Lower lobe of right lung (tissue), 2 donors: ENCODE measurements at regions not wholly inside any gene's neighbourhood (a gene's known extent, or its start where the extent isn't known, plus 50 kb on each side); places are given as distances from the start of the nearest gene placed in this dataset.
"Not testable (repeated sequence)": the region's sequence is repeated elsewhere in the genome, so short reads cannot be mapped to it uniquely, and the experiment has no call there.

ENCODE experiments used
- ATAC-seq, 2 donors: fragments of 200-7000 bp; cut with Tn5 transposase; one replicate each; pipeline ENCODE4 v1.9.1; 2020 to 2022; ENCODE audit warnings: mild to moderate bottlenecking in 2 of 2, moderate library complexity in 2 of 2
- DNase-seq: peaks from one replicate; pipeline ENCODE4 v3.0.0-alpha.2; 2020
- H3K27ac ChIP-seq: fragments of 200-600 bp; one replicate; pipeline ENCODE4 v1.8.0; 2022
- H3K27me3 ChIP-seq: fragments of 200-600 bp; one replicate; pipeline ENCODE4 v1.8.0; 2022; ENCODE audit warnings: low read depth
- H3K36me3 ChIP-seq: fragments of 200-600 bp; one replicate; pipeline ENCODE4 v1.8.0; 2022; ENCODE audit warnings: mild to moderate bottlenecking
- H3K4me1 ChIP-seq: fragments of 200-600 bp; one replicate; pipeline ENCODE4 v1.8.0; 2022
- H3K4me3 ChIP-seq: fragments of 200-600 bp; one replicate; pipeline ENCODE4 v1.8.0; 2022; ENCODE audit warnings: mild to moderate bottlenecking
- H3K9me3 ChIP-seq: fragments of 200-600 bp; one replicate; pipeline ENCODE4 v1.8.0; 2022
- intact Hi-C: fragments of 100-400 bp; cut with DNase I; formaldehyde crosslinking; loops from one replicate; pipeline ENCODE4 v1.11.0; 2022
- TF ChIP-seq, protein P1 (sequence below): fragments of 200-600 bp; IDR thresholded peaks from one replicate; pipeline ENCODE4 v1.8.0; 2022; ENCODE audit warnings: antibody characterized with exemption, mild to moderate bottlenecking
- donor health status: DM: no; HTN: yes; CAD: no; lungs with severe emphysema.

- no peaks in the 10 kb centered on the region for H3K4me1 ChIP-seq
- H3K27ac ChIP-seq: no peak overlapping the region
- no peaks in the 10 kb centered on the region for H3K9me3 ChIP-seq
- H3K4me3 ChIP-seq: no peak overlapping the region
- TF ChIP-seq, protein P1, sequence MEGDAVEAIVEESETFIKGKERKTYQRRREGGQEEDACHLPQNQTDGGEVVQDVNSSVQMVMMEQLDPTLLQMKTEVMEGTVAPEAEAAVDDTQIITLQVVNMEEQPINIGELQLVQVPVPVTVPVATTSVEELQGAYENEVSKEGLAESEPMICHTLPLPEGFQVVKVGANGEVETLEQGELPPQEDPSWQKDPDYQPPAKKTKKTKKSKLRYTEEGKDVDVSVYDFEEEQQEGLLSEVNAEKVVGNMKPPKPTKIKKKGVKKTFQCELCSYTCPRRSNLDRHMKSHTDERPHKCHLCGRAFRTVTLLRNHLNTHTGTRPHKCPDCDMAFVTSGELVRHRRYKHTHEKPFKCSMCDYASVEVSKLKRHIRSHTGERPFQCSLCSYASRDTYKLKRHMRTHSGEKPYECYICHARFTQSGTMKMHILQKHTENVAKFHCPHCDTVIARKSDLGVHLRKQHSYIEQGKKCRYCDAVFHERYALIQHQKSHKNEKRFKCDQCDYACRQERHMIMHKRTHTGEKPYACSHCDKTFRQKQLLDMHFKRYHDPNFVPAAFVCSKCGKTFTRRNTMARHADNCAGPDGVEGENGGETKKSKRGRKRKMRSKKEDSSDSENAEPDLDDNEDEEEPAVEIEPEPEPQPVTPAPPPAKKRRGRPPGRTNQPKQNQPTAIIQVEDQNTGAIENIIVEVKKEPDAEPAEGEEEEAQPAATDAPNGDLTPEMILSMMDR: no peak
- no peaks in the 10 kb centered on the region for H3K27me3 ChIP-seq
- H3K36me3 ChIP-seq: no peaks in the 10 kb centered on the region
- ATAC-seq: no peak
- no peak for DNase-seq
- intact Hi-C loops: no loop called here
Measured at GRCh38 chr13:86585835-86586234, 786.6 kb upstream of the SLITRK6 start.

DNA sequence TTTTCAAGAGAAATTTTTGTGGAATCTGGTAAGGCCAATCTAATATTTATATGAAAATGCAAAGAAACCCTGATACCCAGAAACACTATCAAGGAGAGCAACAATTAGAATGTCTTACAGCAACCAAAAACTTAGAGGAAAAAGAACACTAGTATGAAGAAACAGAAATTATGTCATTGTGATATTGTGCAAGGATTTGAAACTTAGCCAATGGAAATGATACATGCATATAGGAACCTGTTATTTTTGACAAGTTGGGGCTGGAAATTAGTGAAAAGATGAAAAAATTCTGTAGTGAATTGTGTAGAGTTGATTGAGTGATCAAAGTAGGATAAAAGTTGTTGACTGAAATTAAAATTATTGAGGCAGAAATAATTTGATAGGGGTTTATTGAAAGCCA lies 792.6 kb upstream of the SLITRK6 start:
- ATAC-seq (no peak), DNase-seq (no peak)
- Histone ChIP-seq H3K4me1 (no peaks in the 10 kb centered on the region), H3K36me3 (no peaks in the 10 kb centered on the region), H3K9me3 (no peaks in the 10 kb centered on the region), H3K27ac (no peak overlapping the region), H3K27me3 (no peaks in the 10 kb centered on the region), H3K4me3 (no peak overlapping the region)
- TF ChIP-seq, protein P1: no peak
- intact Hi-C loops: no loop called here

DNA sequence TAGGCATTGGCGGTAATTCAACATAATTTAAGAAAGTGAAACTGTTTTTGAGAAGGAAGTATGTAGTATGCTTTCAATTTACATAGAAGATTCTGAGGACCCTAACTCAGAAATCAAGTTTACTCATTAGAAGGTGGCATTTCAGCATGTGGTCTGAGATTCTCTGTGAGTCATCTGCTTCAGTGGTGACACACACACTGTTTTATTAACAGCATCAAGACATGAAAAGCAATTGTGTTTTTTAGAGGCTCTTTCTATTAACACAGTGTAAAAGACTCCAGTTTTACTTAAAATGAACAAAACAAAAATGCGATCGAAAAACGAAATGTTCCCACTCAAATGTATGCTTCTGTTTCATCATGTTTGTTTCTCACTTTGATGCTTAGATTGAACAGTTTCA lies 802.1 kb upstream of the SLITRK6 start:
- Histone ChIP-seq H3K9me3 (no peaks in the 10 kb centered on the region), H3K27me3 (no peaks in the 10 kb centered on the region), H3K36me3 (no peaks in the 10 kb centered on the region), H3K27ac (no peak overlapping the region), H3K4me3 (no peak overlapping the region), H3K4me1 (no peaks in the 10 kb centered on the region)
- intact Hi-C loops: no loop called here
- TF ChIP-seq, protein P1: no peak
- ATAC-seq: no peak
- DNase-seq: no peak

DNA sequence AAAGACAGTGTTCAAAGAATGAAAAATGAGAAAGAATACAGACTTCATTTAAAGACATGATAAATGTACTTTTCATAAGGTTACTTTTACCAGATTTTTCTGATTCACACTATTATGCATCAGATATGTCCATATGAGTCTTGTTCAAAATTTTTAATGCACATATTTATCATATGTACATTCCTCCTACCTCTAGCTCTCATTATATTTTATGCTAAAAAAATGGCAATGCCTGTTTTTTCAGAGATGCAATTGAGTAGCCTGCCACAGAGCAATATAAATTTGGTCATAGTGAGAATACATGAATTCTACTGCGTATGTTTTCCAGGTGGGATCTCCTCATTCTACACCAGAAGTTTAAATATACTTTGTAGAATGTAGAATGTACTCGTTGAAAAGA lies 807.0 kb upstream of the SLITRK6 start:
- Histone ChIP-seq H3K9me3 (no peaks in the 10 kb centered on the region), H3K36me3 (no peaks in the 10 kb centered on the region), H3K4me3 (no peak overlapping the region), H3K27me3 (no peaks in the 10 kb centered on the region), H3K4me1 (no peaks in the 10 kb centered on the region), H3K27ac (no peak overlapping the region)
- TF ChIP-seq, protein P1: no peak
- ATAC-seq: no peak
- intact Hi-C loops: no loop called here
- no peak for DNase-seq

- H3K4me3 ChIP-seq: no peak overlapping the region
- H3K4me1 ChIP-seq: no peaks in the 10 kb centered on the region
- no peaks in the 10 kb centered on the region for H3K36me3 ChIP-seq
- H3K27ac ChIP-seq: no peak overlapping the region
- H3K27me3 ChIP-seq: no peaks in the 10 kb centered on the region
- H3K9me3 ChIP-seq: no peaks in the 10 kb centered on the region
- TF ChIP-seq, protein P1: no peak
- intact Hi-C loops: no loop called here
- no peak for ATAC-seq
- DNase-seq: no peak
Measured at GRCh38 chr13:86608701-86609100, 809.5 kb upstream of the SLITRK6 start.

- TF ChIP-seq, protein P1: no peak
- Histone ChIP-seq H3K4me3 (no peak overlapping the region), H3K9me3 (no peaks in the 10 kb centered on the region), H3K27me3 (no peaks in the 10 kb centered on the region), H3K36me3 (no peaks in the 10 kb centered on the region), H3K4me1 (no peaks in the 10 kb centered on the region), H3K27ac (no peak overlapping the region)
- ATAC-seq: no peak
- intact Hi-C loops: no loop called here
- no peak for DNase-seq
Measured at GRCh38 chr13:86633346-86633745, 834.1 kb upstream of the SLITRK6 start.

GRCh38 chr13:86651171-86651570 lies 852.0 kb upstream of the SLITRK6 start:
- H3K9me3 ChIP-seq, ATAC-seq, intact Hi-C loops, DNase-seq, H3K36me3 ChIP-seq, H3K4me3 ChIP-seq, H3K27me3 ChIP-seq, H3K27ac ChIP-seq, H3K4me1 ChIP-seq: not testable (repeated sequence)
